Brain microvascular endothelial cell (primary cell): ENCODE measurements at regions not wholly inside any gene's neighbourhood (a gene's known extent, or its start where the extent isn't known, plus 50 kb on each side); places are given as distances from the start of the nearest gene placed in this dataset.

Experiments
- DNase-seq: peaks from one replicate; pipeline ENCODE4 v3.0.0-alpha.2; 2020
- H3K27ac ChIP-seq: fragments of 250-450 bp; sonication (Bioruptor Pico); 2 replicates; pipeline ENCODE4 v1.5.1; 2020; ENCODE audit warnings: mild to moderate bottlenecking, moderate library complexity
- H3K27me3 ChIP-seq: fragments of 250-450 bp; sonication (Bioruptor Pico); replicated peaks from 2 replicates; pipeline ENCODE4 v1.5.1; 2020; ENCODE audit warnings: mild to moderate bottlenecking
- H3K36me3 ChIP-seq: fragments of 250-450 bp; sonication (Bioruptor Pico); replicated peaks from 2 replicates; pipeline ENCODE4 v1.5.1; 2020; ENCODE audit warnings: mild to moderate bottlenecking
- H3K4me3 ChIP-seq: 2 replicates; pipeline ENCODE4 v1.5.1; 2011; ENCODE audit warnings: low read depth, mild to moderate bottlenecking, control low read depth, low read length, moderate library complexity
- in situ Hi-C: cut with HindIII; loops from 2 replicates; pipeline ENCODE4 v1.10.0; 2017; ENCODE audit warnings: low sequenced_read_pairs, low pct_ligation_motif_present
- TF ChIP-seq, protein P1 (sequence below): IDR thresholded peaks from 2 replicates; pipeline ENCODE4 v1.5.1; 2011; ENCODE audit warnings: low read depth, mild to moderate bottlenecking, moderate library complexity, low read length, control low read depth, inconsistent platforms; ENCODE audit errors: missing control alignments

- Histone ChIP-seq H3K27ac (no peak overlapping the region), H3K36me3 (no peaks in the 10 kb centered on the region), H3K27me3 (no peaks in the 10 kb centered on the region), H3K4me3 (no peak overlapping the region)
- in situ Hi-C loops: no loop called here
- peak; percentile 71 for DNase-seq
- TF ChIP-seq, protein P1, sequence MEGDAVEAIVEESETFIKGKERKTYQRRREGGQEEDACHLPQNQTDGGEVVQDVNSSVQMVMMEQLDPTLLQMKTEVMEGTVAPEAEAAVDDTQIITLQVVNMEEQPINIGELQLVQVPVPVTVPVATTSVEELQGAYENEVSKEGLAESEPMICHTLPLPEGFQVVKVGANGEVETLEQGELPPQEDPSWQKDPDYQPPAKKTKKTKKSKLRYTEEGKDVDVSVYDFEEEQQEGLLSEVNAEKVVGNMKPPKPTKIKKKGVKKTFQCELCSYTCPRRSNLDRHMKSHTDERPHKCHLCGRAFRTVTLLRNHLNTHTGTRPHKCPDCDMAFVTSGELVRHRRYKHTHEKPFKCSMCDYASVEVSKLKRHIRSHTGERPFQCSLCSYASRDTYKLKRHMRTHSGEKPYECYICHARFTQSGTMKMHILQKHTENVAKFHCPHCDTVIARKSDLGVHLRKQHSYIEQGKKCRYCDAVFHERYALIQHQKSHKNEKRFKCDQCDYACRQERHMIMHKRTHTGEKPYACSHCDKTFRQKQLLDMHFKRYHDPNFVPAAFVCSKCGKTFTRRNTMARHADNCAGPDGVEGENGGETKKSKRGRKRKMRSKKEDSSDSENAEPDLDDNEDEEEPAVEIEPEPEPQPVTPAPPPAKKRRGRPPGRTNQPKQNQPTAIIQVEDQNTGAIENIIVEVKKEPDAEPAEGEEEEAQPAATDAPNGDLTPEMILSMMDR: no peak
Observed at GRCh38 chr5:63131626-63132285, 553.1 kb downstream of the LRRC70 start.

DNA sequence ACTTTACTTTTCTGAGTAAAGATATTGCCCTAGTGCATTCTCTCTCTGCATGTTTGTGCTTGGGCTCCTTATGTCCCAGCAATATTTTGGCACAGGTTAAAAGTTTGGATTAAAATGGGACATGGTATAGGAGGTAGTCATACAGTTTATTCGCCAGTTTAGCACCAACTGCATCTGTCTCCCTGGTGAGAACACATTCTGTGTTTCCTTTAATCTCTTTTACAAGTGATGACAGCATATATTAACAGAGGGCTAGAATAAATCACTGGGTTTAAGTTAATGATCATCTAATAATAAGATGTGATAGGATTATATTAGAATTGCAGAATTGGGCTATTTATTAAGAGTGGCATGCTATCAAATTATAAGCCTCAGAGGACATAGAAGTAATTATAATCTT is 550.1 kb downstream of the LRRC70 start:
- in situ Hi-C loops: no loop called here
- no peak overlapping the region for H3K27ac ChIP-seq
- H3K27me3 ChIP-seq: no peaks in the 10 kb centered on the region
- no peak overlapping the region for H3K4me3 ChIP-seq
- DNase-seq: no peak
- TF ChIP-seq, protein P1: no peak
- H3K36me3 ChIP-seq: no peaks in the 10 kb centered on the region

GRCh38 chr5:63128018-63128417 is 549.4 kb downstream of the LRRC70 start:
- no peak overlapping the region for H3K27ac ChIP-seq
- H3K4me3 ChIP-seq: no peak overlapping the region
- TF ChIP-seq, protein P1: no peak
- H3K27me3 ChIP-seq: no peaks in the 10 kb centered on the region
- in situ Hi-C loops: no loop called here
- H3K36me3 ChIP-seq: no peaks in the 10 kb centered on the region
- no peak for DNase-seq

DNA sequence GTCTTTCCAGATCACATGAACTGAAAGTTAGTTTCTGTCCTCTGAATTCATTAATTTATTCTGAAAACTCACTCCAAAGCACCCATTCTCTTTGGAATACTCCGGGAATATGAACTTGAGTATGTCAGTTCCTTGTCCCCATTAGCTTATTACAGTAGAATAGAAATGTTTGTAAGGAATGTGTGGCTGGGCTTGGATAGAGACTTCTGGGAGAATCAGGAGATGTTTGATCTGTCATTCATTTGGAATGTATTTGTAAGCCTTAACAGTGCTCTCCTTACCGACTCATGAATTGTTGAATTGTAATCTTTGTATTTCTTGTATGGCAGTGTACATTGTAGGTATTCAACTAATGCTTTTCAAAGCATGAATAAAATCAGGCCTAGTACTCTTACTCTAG is 548.4 kb downstream of the LRRC70 start:
- DNase-seq: peak; percentile 42
- TF ChIP-seq, protein P1: no peak
- Histone ChIP-seq H3K4me3 (no peak overlapping the region), H3K27ac (peak overlapping the region; percentile 11), H3K36me3 (no peaks in the 10 kb centered on the region), H3K27me3 (no peaks in the 10 kb centered on the region)
- in situ Hi-C loops: no loop called here

DNA sequence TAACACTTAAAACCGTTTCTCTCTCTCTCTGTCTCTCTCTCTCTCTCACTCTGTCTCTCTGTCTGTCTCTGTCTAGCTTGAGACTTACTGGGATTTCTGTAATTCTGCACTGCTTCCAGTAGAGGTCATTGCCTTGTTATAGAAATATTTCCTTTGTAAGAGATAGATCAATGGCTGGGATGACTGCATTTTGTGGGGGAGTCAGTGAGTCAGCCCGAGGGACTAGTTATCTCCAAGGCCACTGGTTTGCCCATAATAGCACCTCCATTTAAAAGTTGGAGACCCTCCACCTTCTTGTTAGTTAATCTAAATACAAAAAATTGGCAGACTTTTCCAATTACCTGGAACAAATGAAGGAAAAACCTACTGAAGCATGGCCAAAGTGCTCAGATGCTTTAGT is 547.2 kb downstream of the LRRC70 start:
- DNase-seq: peak; percentile 70
- in situ Hi-C loops: no loop called here

More for the DNA sequence above, 547.2 kb downstream of the LRRC70 start:
- Histone ChIP-seq H3K36me3 (no peaks in the 10 kb centered on the region), H3K27me3 (no peaks in the 10 kb centered on the region), H3K27ac (no peak overlapping the region), H3K4me3 (no peak overlapping the region)
- TF ChIP-seq, protein P1: peak; percentile 66
